GM11168 (cell line): ENCODE measurements at regions not wholly inside any gene's neighbourhood (a gene's known extent, or its start where the extent isn't known, plus 50 kb on each side); places are given as distances from the start of the nearest gene placed in this dataset.

Experiments
- in situ Hi-C: fragments of 300-500 bp; cut with MboI; formaldehyde crosslinking; loops from one replicate; pipeline ENCODE4 v1.12.0; 2022; ENCODE audit warnings: low sequenced_read_pairs; ENCODE audit not compliant: unreplicated experiment

DNA sequence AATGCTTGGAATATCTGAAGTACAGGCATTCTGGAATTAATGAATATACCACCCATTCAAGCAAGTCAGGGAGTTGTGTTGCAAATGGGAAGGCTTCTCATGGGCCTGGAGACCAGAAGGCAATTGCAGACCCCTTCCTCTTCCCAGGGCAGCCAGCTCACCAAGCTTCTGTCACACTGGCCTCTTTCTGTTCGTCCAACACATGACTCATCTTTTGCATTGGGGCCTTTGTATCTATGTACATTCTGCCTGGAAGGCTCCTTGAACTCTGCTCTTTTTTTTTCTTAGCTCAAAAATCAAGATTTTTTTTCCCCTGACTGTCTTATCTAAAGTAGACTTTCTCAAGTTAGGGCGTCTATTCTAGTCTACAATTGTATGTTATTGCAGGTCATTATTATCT is 132.9 kb upstream of the MYLIP start:
- in situ Hi-C loops, result no loop called here

DNA sequence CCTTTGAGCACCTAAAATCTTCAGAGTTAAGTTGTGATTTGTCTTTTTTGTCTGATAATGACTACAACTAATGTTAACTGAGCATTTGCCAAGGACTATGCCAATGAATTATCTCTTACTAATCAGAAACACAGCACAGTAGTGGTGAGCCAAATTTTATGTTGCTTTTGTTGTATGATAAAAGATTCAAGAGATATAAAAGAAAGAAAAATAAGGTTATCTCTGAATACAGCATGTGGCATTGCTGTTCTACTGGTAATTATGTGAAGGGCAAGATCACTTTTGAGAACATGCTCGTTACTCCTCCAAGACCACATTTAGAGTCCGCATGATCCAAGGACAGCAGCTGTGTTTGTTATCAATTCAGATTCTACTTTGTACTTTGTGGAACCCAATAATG is 133.4 kb upstream of the MYLIP start:
- in situ Hi-C loops, result no loop called here

DNA sequence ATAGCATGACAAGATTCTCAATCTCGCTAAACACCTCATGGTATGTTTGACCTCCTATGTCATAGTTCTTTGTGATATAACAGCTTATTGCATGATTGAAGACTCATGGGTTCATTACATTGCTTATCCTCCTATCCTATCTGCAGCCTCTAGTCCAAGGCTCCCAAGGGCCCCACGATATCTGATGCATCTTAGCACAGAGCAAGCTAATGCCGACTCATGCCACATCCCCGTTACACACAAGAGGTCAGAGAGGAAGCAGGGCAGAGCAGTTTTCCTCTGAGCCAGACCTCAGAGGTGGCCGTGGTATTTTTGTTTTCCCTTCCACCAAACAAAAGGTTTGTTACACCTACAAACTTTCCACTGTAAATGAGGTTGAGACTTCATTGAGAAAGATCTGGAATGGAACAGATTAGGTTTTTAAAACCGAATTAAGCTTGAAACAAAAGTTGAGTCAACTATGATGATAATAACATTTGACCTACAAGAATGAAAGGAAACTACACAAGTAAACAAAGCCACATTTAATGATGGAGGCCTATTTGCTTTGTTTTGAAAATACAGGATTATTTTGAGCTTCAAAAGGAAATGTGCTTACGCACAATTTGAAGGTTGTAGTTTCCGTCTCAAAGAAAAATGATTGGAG is 133.9 kb upstream of the MYLIP start:
- in situ Hi-C loops, result loop anchor here (5.0 kb wide), 1 partner anchor 32 kb away; no protein-coding TSS in a partner anchor

DNA sequence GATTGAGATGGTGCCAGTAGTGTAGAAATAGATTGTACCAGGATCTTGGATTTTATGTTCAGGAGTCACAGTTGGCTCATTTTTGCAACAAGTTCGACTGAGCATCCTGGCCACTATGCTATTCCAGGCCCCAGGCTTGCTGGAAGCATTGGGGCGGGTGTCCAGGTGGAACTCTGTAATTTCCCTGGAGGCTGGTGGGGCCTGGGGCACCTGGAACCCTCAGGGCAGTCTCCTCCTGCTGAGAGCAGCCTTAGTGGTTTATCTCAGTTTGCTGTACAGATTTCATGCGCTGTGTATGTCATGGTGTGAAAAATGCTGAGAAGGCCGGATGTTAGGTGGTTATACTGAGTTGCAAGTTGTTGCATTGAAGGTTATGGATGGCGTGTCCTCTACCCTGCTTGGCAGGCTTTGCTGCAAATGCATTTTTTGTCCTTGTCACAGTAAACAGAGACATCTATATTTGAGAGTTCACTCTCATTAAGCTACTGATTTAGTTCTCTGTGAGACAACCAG is 135.1 kb upstream of the MYLIP start:
- in situ Hi-C loops, result loop anchor here (5.0 kb wide), 1 partner anchor 34 kb away; no protein-coding TSS in a partner anchor

DNA sequence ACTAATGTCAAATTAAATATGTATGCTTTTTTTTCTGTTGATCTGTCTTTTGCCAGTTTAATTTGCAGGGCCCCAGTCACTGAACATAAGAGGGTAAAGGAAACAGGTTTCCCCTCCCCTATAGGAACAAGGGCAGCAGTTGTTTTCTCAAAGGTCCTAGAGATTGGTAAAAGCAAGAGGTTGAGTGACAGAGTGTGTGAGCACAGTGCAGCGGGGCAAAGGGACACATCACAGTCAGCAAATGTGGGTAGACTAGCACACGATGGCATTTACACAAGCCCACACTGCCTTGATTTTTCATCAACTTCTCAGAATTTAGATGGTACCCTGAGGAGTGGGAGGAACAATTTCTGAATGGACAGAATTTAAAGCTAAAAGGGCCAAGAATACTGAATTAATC is 138.7 kb upstream of the MYLIP start:
- in situ Hi-C loops, result loop anchor here (5.0 kb wide), 1 partner anchor 37 kb away; no protein-coding TSS in a partner anchor

DNA sequence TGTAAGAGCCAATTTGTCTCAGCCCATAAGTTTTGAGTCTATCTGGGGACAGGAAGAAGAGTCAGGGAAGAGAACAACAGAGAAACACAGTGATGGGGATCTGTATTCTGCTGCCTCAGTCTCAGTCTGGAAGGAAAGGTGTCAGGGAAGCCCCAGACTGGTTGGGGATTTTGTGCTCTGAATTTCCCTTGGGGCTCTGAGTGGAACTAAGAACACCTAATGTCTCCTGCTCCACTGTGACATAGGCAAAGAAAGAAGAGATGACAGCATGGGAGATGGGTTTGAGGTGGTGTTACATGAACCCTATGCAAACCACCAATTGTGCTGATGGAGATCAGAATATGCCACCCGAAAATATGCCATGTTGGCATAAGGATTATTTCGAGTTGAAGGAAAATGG is 139.5 kb upstream of the MYLIP start:
- in situ Hi-C loops, result no loop called here

DNA sequence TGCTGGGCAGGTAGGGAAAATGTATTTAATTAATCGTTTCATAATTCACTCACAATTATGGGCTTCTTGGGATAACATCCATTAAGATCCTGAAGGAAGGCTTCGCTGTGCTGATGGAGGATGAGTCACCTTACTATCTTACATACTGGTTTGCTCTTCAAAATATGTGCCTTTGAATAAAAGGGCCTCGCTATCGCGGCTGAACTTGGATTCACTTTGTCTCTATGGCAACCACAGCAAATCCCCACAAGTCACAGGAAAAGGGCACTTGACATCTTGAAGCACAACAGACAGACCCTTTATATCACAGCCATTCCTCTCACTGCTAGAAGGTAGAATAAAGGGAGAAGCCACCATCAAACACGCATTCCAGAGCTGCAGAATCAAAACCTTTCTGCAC is 141.3 kb upstream of the MYLIP start:
- in situ Hi-C loops, result no loop called here

DNA sequence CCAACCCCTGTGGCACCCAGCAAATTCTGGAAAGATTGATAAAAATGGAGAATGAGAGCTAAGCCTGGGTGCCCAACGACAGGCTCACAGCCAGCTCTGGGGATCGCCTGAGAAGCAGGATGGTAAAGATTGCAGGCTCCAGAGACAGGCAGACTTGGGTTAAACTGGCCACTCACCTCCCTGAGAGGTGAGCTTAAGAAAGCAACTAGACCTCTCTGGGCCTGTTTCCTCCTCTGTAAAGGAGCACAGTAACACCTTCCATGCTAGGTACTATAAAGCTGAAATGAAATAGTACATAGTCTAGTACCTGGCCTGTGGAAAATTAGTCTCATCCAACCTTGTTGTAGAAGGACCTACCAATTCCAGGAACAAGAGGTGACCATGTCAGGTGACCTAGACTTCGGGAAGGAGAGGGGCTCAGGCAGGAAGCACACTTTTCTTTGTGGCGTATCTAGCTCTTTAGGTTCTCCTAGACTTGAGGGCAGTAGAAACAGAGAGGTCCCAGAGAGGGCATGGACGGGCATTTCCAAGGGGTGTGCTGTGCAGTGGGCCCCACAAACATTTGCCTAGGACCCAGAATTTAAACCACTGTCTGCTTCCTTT is 142.8 kb upstream of the MYLIP start:
- in situ Hi-C loops, result no loop called here

DNA sequence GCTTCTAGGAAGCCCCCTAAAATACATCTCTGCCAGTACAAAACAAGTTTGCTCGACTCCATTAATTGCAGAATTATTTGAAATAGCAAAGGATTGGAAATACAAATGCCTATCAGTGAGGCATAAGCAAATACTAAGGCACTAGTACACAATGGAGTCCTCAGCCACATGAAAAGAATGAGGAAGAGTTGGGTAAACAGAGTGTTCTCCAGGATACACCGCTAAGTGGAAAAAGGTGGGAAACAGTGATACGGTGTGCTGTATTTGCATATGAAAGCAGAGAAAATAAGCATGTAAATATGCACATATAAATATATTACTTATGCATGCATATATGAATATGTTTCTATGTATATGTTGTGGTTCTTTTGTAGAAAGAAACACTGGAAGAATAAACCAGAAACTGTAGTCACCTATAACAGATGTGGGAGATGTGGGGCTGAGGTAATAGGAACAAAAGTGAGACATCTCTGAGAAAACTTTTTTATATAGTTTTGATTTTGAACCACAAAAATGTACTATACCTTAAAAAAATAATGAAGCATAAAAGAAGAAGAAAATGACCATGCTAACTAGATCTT is 143.4 kb upstream of the MYLIP start:
- in situ Hi-C loops, result no loop called here

DNA sequence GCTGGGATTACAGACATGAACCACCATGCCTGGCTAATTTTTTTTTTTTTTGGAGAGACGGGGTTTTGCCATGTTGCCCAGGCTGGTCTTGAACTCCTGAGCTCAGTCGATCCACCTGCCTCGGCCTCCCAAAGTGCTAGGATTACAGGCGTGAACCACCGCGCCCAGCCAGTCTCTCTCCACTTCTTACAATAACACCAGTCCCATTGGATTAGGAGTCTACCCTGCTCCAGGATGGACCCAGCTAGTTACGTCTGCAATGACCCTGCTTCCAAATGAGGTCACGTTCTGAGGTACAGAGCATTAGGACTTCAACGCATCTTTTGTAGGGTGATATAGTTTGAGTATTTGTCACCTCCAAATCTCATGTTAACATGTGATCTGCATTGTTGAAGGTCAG is 146.9 kb upstream of the MYLIP start:
- in situ Hi-C loops, result no loop called here

DNA sequence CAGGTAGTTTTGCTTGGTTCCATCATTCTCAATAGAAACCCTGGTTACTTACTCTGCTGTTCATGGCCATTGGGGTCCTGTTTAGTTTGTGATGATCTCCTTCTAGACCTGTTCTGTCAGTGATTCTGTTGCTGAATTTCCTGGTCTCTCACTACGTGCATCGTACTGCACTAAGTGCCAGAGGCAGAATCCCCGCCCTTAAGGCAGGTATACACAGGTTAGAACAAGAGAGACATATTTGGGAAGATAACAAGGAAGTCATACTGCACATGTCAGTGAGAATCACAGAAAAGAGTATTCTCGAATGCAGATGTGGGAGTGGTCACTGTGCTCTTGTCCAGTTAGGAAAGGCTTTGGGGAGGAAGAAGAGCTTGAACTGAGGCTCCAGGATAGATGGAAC is 148.1 kb upstream of the MYLIP start:
- in situ Hi-C loops, result no loop called here

DNA sequence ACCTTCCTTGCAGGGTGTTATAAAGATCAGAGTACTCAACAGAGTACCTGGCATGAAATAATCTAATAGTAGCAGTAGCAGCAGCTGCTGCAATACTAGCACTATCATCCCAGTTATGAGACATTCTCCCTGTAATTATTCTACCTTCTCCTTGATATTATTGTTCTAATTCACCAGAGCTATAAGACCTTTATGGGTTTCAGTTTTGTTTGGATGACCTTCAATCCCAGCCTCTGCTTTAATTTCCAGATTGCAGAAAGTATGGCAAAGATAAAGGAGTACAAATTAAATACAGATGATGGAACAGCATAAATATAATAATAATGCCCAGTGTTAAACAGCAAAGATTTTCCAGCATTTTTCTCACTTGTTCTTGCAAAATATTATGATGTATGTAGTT is 150.5 kb upstream of the MYLIP start:
- in situ Hi-C loops, result no loop called here

DNA sequence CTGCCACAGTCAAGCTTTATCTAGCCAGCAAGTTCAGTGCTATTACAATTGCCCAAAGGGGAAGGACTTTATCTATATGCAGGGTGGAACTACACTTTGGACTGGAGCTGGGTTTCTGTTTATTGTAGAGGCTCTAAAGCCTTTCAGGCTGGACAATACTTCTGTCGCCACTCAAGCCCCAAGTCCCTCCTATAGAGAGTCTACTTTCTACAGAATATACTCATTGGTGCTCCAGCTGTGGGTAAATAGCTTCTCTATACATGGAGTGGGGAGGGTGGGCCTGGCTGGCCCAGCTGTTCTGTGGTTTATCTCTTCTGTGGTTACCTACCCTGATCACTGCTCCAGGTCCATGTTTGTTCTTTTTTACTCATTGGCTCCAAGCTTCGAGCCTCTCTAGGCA is 151.8 kb upstream of the MYLIP start:
- in situ Hi-C loops, result no loop called here

DNA sequence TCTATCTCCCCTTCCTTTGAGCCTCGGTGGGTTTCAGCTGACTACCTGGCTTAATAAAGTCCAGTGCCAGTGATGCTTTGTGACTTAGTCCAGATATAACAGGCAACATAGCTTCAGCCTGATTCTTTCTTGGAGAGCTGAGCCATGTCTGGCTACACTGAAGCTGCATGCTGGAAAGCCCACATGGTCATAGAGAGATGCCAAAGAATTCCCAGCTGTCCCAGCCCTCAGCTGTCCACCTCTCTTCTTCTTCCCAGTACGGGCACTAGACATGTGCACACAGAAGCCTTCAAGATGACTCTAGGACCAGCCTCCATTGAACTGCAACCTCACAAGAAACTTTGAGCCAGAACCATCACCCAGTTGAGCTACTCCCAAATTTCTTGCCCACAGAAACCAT is 154.1 kb upstream of the MYLIP start:
- in situ Hi-C loops, result no loop called here

DNA sequence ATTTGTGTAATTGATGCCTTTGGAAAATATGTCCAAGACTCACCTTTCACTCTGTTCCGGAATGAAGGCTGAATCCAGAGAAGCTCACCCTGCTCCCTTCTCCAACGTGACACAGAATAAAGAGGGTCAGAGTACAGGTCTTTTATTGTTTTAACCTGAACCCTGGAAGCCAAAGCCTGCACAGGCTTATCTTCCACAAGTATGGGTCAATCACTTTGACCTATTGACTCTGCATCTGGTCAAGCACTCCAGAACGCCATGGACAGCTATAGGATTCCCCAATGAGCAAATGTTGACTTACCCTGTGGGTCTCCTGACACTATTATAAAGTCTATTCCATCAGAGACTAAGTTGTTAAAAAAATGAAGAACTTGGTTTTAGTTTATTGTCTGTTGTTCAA is 158.4 kb upstream of the MYLIP start:
- in situ Hi-C loops, result no loop called here

DNA sequence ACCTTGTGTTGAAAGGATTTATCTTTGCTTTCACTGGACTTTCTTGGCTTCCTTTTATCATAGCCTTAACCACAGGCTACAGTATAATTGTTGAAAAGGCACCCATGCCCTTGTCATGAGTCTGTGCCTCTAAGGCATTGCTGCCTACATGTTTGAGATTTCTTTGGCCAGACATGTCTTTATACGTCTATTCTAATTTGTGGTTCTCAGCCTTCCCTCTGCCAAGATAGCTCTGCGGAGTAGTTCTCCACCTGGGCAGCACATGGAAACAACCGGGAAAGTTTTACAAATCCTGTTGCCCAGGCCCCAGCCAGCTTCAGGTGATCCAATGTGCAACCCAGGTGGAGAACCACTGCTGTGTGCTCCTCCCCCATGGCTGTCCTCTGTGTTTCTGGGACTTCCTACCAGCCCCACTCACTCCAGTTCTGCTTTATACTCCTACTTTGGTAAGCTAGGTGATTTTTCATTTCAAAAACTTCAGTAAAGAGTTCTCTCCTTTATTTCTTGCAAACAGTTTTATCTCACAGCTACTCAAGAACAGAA is 159.6 kb upstream of the MYLIP start:
- in situ Hi-C loops, result no loop called here

DNA sequence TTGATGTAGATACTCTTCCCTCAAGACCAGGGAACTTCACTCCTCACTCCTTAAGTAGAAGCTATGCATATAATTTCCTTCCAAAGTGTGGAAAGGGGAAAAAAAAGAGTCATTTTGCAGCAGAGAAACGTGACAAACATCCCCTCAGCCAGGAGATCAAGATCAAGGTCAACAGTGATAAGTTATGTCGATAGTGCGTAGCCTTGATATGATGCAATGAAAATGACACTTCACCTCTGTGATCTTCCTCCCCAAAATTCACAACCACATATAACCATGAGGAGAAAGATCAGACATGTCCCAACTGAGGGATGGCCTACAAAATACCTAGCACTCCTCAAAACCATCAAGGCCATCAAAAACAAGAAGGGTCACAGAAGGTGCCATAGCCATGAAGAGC is 160.4 kb upstream of the MYLIP start:
- in situ Hi-C loops, result no loop called here

DNA sequence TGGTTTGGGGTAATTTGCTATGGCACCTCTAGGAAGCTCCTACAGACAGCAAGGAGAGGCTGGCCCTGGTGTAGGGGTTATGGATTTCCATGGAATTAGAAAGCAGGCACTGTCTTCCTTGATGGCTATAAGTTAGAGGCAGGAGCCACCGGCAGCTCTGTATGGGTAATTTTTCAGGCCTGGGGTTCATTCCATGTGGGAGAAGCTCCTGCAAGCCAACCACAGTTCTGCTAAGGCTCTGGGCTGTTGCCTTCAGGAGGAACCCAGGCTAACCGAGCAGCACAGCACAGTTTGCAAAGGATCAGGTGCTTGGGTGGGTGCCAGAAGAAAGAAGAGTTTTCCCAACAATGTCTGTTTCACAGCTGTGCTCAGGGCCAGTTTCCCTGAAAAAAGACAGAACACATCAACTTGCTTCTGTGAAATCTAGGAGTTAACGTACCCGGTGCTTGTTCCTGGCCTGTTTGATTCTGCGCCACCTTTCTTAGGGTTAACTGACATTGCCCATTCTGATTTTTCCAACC is 162.8 kb upstream of the MYLIP start:
- in situ Hi-C loops, result no loop called here

DNA sequence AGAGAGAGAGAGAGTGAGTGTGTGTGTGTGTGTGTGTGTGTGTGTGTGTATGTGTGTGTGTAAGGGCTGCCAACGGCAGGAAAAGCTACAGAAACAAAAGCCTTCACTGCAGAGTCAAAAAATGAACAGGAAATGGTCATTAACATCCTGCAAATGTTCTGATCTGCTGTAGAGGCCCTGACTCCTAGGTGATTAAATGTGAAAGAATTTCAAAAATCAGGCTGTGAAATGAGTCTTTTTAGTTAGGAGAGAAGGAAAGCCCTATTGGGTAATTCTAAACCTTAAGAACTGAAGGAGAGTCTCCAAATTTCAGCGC is 166.5 kb upstream of the MYLIP start:
- in situ Hi-C loops, result no loop called here

DNA sequence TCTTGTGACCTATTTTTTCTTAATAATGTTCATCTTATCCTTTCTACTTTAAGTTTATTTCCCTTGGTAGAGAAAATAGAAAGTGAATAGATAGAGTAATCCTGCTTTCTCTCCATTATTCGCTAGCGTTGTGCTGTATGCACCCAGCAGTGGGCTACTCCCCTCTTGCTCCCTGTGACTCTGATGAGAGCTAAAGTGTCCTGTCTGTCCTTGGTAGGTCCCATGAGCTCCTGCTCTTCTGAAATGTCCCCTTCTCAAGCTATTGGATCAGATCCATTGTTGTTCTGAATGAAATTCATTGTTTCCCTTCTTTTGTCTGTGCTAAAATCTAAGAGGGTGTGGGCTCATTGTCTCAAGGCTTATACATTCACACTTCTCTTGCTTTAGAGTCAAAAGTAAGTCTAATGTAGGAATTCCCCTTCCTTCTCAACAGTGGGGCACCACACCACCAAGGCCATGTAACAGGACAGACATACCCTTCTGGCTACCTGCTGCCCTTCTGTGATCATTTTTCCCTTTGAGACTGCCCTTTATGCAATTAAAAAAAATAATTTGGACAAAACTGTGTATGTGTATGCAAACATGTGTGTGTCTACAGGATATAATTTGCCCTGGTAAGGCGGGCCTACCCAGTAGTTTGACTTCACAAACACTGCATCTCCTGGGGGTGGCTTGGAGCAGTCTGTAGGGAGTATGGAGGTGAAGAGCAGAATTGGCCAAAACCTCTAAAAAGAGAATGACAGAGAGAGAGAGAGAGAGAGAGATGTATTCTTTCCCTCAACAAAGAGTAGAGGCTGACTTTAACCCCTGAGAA is 167.0 kb upstream of the MYLIP start:
- in situ Hi-C loops, result no loop called here
